Pancreas (tissue), 10 donors: ENCODE measurements at regions not wholly inside any gene's neighbourhood (a gene's known extent, or its start where the extent isn't known, plus 50 kb on each side); places are given as distances from the start of the nearest gene placed in this dataset.

Experiments used
- ATAC-seq, 4 donors: fragments of 200-7000 bp; cut with Tn5 transposase; one replicate each; pipeline versions ENCODE4 v1.8.0 to v1.9.1; 2020; ENCODE audit warnings: mild to moderate bottlenecking in 4 of 4, moderate library complexity in 4 of 4
- DNase-seq, 6 donors: peaks; one replicate each; pipeline ENCODE4 v3.0.0-alpha.2; 2020
- FAIRE-seq: peaks from 2 replicates; lab custom pipeline; 2012; peaks lifted over from hg19 to GRCh38; lab: Jason Lieb, UNC
- H3K27ac ChIP-seq, 4 donors: fragments of 200-600 bp; sonication (generic); 1 replicate in 3 of 4; 2 replicates in 1 of 4; pipeline versions ENCODE4 v1.5.0 to v1.8.0; 2020
- H3K27me3 ChIP-seq, 4 donors: fragments of 200-600 bp; one replicate each; pipeline ENCODE4 v1.8.0; 2021
- H3K36me3 ChIP-seq, 3 donors: fragments of 200-600 bp; sonication (generic) in 1 of 3; one replicate each; pipeline versions ENCODE4 v1.5.0 to v1.8.0; 2020 to 2021
- H3K4me1 ChIP-seq, 3 donors: fragments of 200-600 bp; one replicate each; pipeline ENCODE4 v1.8.0; 2021
- H3K4me3 ChIP-seq, 4 donors: fragments of 200-600 bp; sonication (generic) in 2 of 4; one replicate each; pipeline versions ENCODE4 v1.5.0 to v1.8.0; 2020 to 2021
- H3K9me3 ChIP-seq, 4 donors: fragments of 200-600 bp; one replicate each; pipeline ENCODE4 v1.8.0; 2021
- CTCF ChIP-seq, 4 donors: fragments of 200-600 bp; sonication (generic) in 3 of 4; IDR thresholded peaks; one replicate each; pipeline versions ENCODE4 v1.5.0 to v1.8.0; 2021; ENCODE audit warnings: antibody characterized with exemption in 4 of 4
- WGBS, 2 donors: extraction: QIAGEN DNeasy Blood & Tissue Kit; methylation state at CpG; one replicate each; pipeline ENCODE4 v1.1.7; 2013; 5-methylcytosine and 5-hydroxymethylcytosine counted together
- intact Hi-C, 3 donors: fragments of 100-400 bp; cut with DNase I; formaldehyde crosslinking; loops; one replicate each; pipeline versions ENCODE4 v1.11.1 to v1.14.2; 2022
- donor health status: healthy with polysubstance abuse.
- donor health status: DM: no; HTN: no; CAD: no; lungs with moderate emphysema.
- donor health status: DM: no; HTN: no; CAD: no.
- donor health status: control.
- donor health status: control.
- donor health status: Bipolar disorder and iron deficiency.
- donor health status: DM: yes; HTN: yes; CAD: no.
- donor health status: DM: no; HTN: no; CAD: no.
- donor health status: DM: no; HTN: no; CAD: no.
- donor health status: DM: yes; HTN: yes; CAD: no.

- Histone ChIP-seq H3K4me1 (no peaks in the 10 kb centered on the region), H3K27me3 (no peaks in the 10 kb centered on the region), H3K9me3 (no peaks in the 10 kb centered on the region), H3K36me3 (no peaks in the 10 kb centered on the region), H3K27ac (no peak overlapping the region), H3K4me3 (no peak overlapping the region)
- intact Hi-C loops: no loop called here
- ATAC-seq (no peak), DNase-seq (no peak), FAIRE-seq (no peak)
- TF ChIP-seq CTCF (IDR thresholded peaks at IDR 0.05): no peak
Measured at GRCh38 chr5:89380635-89381034, 497.7 kb upstream of the MEF2C start.

GRCh38 chr5:89377767-89378455 lies 494.9 kb upstream of the MEF2C start:
- no peak for TF ChIP-seq CTCF (IDR thresholded peaks at IDR 0.05)
- H3K36me3 ChIP-seq: no peaks in the 10 kb centered on the region
- whole genome bisulfite sequencing, 2 donors: 66 to 70% methylated on average over 13 of the region's 13 CpGs
- intact Hi-C loops: no loop called here
- ATAC-seq (no peak), FAIRE-seq (no peak), DNase-seq (no peak)
- no peaks in the 10 kb centered on the region for H3K27me3 ChIP-seq
- no peaks in the 10 kb centered on the region for H3K9me3 ChIP-seq
- no peak overlapping the region for H3K4me3 ChIP-seq
- H3K4me1 ChIP-seq: peaks cover 0 to 8% (median 6%) of the 10 kb centered on the region in 3 donors
- H3K27ac ChIP-seq: no peak overlapping the region

GRCh38 chr5:89374818-89375521 lies 492.0 kb upstream of the MEF2C start:
- DNase-seq (no peak), ATAC-seq (peak in 1 of 4 donors; percentile 42), FAIRE-seq (no peak)
- no peak overlapping the region for H3K27ac ChIP-seq
- H3K27me3 ChIP-seq: no peaks in the 10 kb centered on the region
- no peaks in the 10 kb centered on the region for H3K36me3 ChIP-seq
- no peak for TF ChIP-seq CTCF (IDR thresholded peaks at IDR 0.05)
- intact Hi-C loops: no loop called here
- H3K4me3 ChIP-seq: no peak overlapping the region
- H3K9me3 ChIP-seq: no peaks in the 10 kb centered on the region
- peaks cover 0 to 8% (median 6%) of the 10 kb centered on the region in 3 donors for H3K4me1 ChIP-seq

- no peak for FAIRE-seq
- intact Hi-C loops: no loop called here
- H3K4me3 ChIP-seq: no peak overlapping the region
- H3K4me1 ChIP-seq: peaks cover 0 to 8% (median 6%) of the 10 kb centered on the region in 3 donors
- ATAC-seq: peak in 3 of 4 donors; percentile 34 to 79 (median 58)
- no peak for TF ChIP-seq CTCF (IDR thresholded peaks at IDR 0.05)
- WGBS, 2 donors: 66 to 70% methylated on average over 1 of the region's 1 CpG
- peak in 5 of 6 donors; percentile 9 to 38 (median 23) for DNase-seq
- no peaks in the 10 kb centered on the region for H3K27me3 ChIP-seq
- H3K27ac ChIP-seq: no peak overlapping the region
- H3K36me3 ChIP-seq: no peaks in the 10 kb centered on the region
- no peaks in the 10 kb centered on the region for H3K9me3 ChIP-seq
Measured at GRCh38 chr5:89374144-89374784, 491.3 kb upstream of the MEF2C start.
